ENCODE measurements at regions not wholly inside any gene's neighbourhood (a gene's known extent, or its start where the extent isn't known, plus 50 kb on each side); places are given as distances from the start of the nearest gene placed in this dataset.

- TF ChIP-seq CTCF (IDR thresholded peaks at IDR 0.05) = no peak
- ATAC-seq = no peak
- intact Hi-C loops (cut with DNase I) = no loop called here
- Histone ChIP-seq H3K36me3 (no peaks in the 10 kb centered on the region), H3K27ac (no peak overlapping the region), H3K4me3 (no peak overlapping the region), H3K9me3 (no peaks in the 10 kb centered on the region), H3K4me1 (no peaks in the 10 kb centered on the region), H3K27me3 (no peaks in the 10 kb centered on the region)
- FAIRE-seq = no peak
- DNase-seq = no peak
- 74 to 77% methylated on average over 2 of the region's 2 CpGs for WGBS, 2 donors
Observed at GRCh38 chr1:71269179-71269578, 188.3 kb upstream of the ZRANB2 start.

- no peak for DNase-seq
- intact Hi-C loops (cut with DNase I) = no loop called here
- Histone ChIP-seq H3K27me3 (no peaks in the 10 kb centered on the region), H3K4me1 (no peaks in the 10 kb centered on the region), H3K4me3 (no peak overlapping the region), H3K27ac (no peak overlapping the region), H3K9me3 (no peaks in the 10 kb centered on the region), H3K36me3 (no peaks in the 10 kb centered on the region)
- no peak for ATAC-seq
- no peak for FAIRE-seq
- TF ChIP-seq CTCF (IDR thresholded peaks at IDR 0.05) = no peak
Observed at GRCh38 chr1:71267220-71267619, 186.4 kb upstream of the ZRANB2 start.

GRCh38 chr1:71264039-71264438 is 183.2 kb upstream of the ZRANB2 start:
- DNase-seq = no peak
- H3K27ac ChIP-seq = no peak overlapping the region
- H3K27me3 ChIP-seq = no peaks in the 10 kb centered on the region
- 45 to 46% methylated on average over 5 of the region's 5 CpGs for WGBS, 2 donors
- H3K4me1 ChIP-seq = no peaks in the 10 kb centered on the region
- intact Hi-C loops (cut with DNase I) = no loop called here
- no peak for TF ChIP-seq CTCF (IDR thresholded peaks at IDR 0.05)
- no peak for ATAC-seq
- no peaks in the 10 kb centered on the region for H3K36me3 ChIP-seq
- H3K4me3 ChIP-seq = no peak overlapping the region
- no peaks in the 10 kb centered on the region for H3K9me3 ChIP-seq
- no peak for FAIRE-seq

GRCh38 chr1:71262970-71263369 is 182.1 kb upstream of the ZRANB2 start:
- no peak for FAIRE-seq
- no peaks in the 10 kb centered on the region for H3K27me3 ChIP-seq
- no peak for DNase-seq
- no peaks in the 10 kb centered on the region for H3K36me3 ChIP-seq
- no peak for TF ChIP-seq CTCF (IDR thresholded peaks at IDR 0.05)
- H3K27ac ChIP-seq = no peak overlapping the region
- WGBS, 2 donors = 68 to 75% methylated on average over 7 of the region's 7 CpGs
- no peaks in the 10 kb centered on the region for H3K4me1 ChIP-seq
- ATAC-seq = no peak
- H3K4me3 ChIP-seq = no peak overlapping the region
- intact Hi-C loops (cut with DNase I) = no loop called here
- H3K9me3 ChIP-seq = no peaks in the 10 kb centered on the region

- WGBS, 2 donors = 48 to 53% methylated on average over 3 of the region's 3 CpGs
Observed at GRCh38 chr1:71252900-71253299, 172.1 kb upstream of the ZRANB2 start.

More at GRCh38 chr1:71252900-71253299, 172.1 kb upstream of the ZRANB2 start:
- TF ChIP-seq CTCF (IDR thresholded peaks at IDR 0.05) = no peak
- H3K27me3 ChIP-seq = no peaks in the 10 kb centered on the region
- H3K36me3 ChIP-seq = no peaks in the 10 kb centered on the region
- DNase-seq (no peak), ATAC-seq (no peak), FAIRE-seq (no peak)
- no peak overlapping the region for H3K4me3 ChIP-seq
- no peaks in the 10 kb centered on the region for H3K4me1 ChIP-seq
- intact Hi-C loops (cut with DNase I) = no loop called here
- H3K9me3 ChIP-seq = no peaks in the 10 kb centered on the region
- H3K27ac ChIP-seq = no peak overlapping the region
